Spleen (tissue), 11 donors: ENCODE measurements at regions not wholly inside any gene's neighbourhood (a gene's known extent, or its start where the extent isn't known, plus 50 kb on each side); places are given as distances from the start of the nearest gene placed in this dataset.

Experiments
- DNase-seq: peaks from one replicate; pipeline ENCODE4 v3.0.0-alpha.2; 2020
- H3K27ac ChIP-seq, 8 donors: fragments of 200-600 bp; sonication (generic) in 7 of 8; 1 replicate in 4 of 8; 2 replicates in 4 of 8; pipeline versions ENCODE4 v1.5.0 to v1.8.0; 2016 to 2021; ENCODE audit warnings: inconsistent platforms in 4 of 8, mild to moderate bottlenecking in 4 of 8, moderate library complexity in 1 of 8
- H3K27me3 ChIP-seq, 7 donors: fragments of 200-600 bp; sonication (generic) in 6 of 7; replicated peaks in 1 of 7; 1 replicate in 4 of 7; 2 replicates in 3 of 7; pipeline versions ENCODE4 v1.5.0 to v1.8.0; 2016 to 2021; ENCODE audit warnings: inconsistent platforms in 3 of 7, mild to moderate bottlenecking in 1 of 7
- H3K36me3 ChIP-seq, 6 donors: fragments of 200-600 bp; sonication (generic) in 5 of 6; 1 replicate in 4 of 6; 2 replicates in 2 of 6; pipeline versions ENCODE4 v1.5.0 to v1.8.0; 2016 to 2021; ENCODE audit warnings: inconsistent platforms in 2 of 6
- H3K4me1 ChIP-seq, 6 donors: fragments of 200-600 bp; sonication (generic) in 5 of 6; 1 replicate in 3 of 6; 2 replicates in 3 of 6; pipeline versions ENCODE4 v1.5.0 to v1.8.0; 2016 to 2021; ENCODE audit warnings: inconsistent platforms in 3 of 6
- H3K4me3 ChIP-seq, 8 donors: fragments of 200-600 bp; sonication (generic) in 7 of 8; 1 replicate in 4 of 8; 2 replicates in 4 of 8; pipeline versions ENCODE4 v1.5.0 to v1.8.0; 2016 to 2021; ENCODE audit warnings: inconsistent platforms in 4 of 8, mild to moderate bottlenecking in 4 of 8, moderate library complexity in 2 of 8
- H3K9me3 ChIP-seq, 8 donors: fragments of 200-600 bp; sonication (generic) in 7 of 8; 1 replicate in 4 of 8; 2 replicates in 4 of 8; pipeline versions ENCODE4 v1.5.0 to v1.8.0; 2016 to 2021; ENCODE audit warnings: inconsistent platforms in 4 of 8
- CTCF ChIP-seq, 11 experiments: fragments of 200-600 bp in 7 of 11; fragments of 450-650 bp in 4 of 11; sonication (generic) in 4 of 11; IDR thresholded peaks in 8 of 11; conservative IDR thresholded peaks in 3 of 11; 1 replicate in 7 of 11; 2 replicates in 4 of 11; pipeline versions ENCODE4 v1.4.0 to v1.8.0; 2016 to 2021; ENCODE audit warnings: antibody characterized with exemption in 11 of 11, inconsistent platforms in 4 of 11, mild to moderate bottlenecking in 1 of 11
- POLR2A ChIP-seq, 3 donors: fragments of 450-650 bp; IDR thresholded peaks; one replicate each; pipeline ENCODE4 v1.5.1; 2017; ENCODE audit warnings: antibody characterized with exemption in 3 of 3, mild to moderate bottlenecking in 1 of 3
- POLR2AphosphoS5 ChIP-seq, 3 donors: sonication (generic); formaldehyde crosslinking; IDR thresholded peaks; one replicate each; pipeline ENCODE4 v1.5.1; 2017; ENCODE audit warnings: antibody characterized with exemption in 3 of 3
- WGBS, 5 donors: extraction: QIAGEN DNeasy Blood & Tissue Kit in 3 of 5; methylation state at CpG; one replicate each; pipeline versions ENCODE4 v1.1.5 to v1.1.7; 2013 to 2018; 5-methylcytosine and 5-hydroxymethylcytosine counted together
- intact Hi-C: fragments of 100-400 bp; cut with DNase I; formaldehyde crosslinking; loops from one replicate; pipeline ENCODE4 v1.15.0; 2023; ENCODE audit warnings: low total_unique reads
- donor health status: healthy with polysubstance abuse.
- donor health status: DM: no; HTN: no; CAD: no; lungs with moderate emphysema.
- donor health status: DM: no; HTN: no; CAD: no.
- donor health status: Bipolar disorder and iron deficiency.
- donor health status: healthy.
- donor health status: DM: no; HTN: no; CAD: no.
- donor health status: DM: yes; HTN: yes; CAD: no.

DNA sequence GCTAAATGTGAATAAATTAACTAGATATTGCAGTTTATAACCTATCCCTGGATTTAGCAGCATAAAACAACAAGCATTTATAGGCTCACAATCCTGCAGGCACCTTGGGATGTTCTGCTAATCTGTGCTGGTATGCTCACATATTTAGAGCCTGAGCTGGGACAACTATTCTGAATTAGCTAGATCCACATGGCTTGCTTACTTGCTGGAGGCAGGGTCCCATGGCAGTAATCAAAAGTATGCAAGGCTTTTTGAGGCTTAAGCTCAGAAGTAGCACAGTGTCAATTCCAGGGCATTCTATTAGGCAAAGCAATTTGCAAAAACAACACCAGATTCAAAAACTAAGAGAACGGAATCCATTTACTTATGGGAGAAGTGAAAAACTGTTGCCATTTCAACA, 745.0 kb upstream of the ACO1 start:
- H3K9me3 ChIP-seq = no peaks in the 10 kb centered on the region
- intact Hi-C loops = no loop called here
- H3K4me1 ChIP-seq = no peaks in the 10 kb centered on the region
- H3K36me3 ChIP-seq = no peaks in the 10 kb centered on the region
- WGBS, 5 donors = 88 to 93% (median 92%) methylated on average over 1 of the region's 1 CpG
- no peak for DNase-seq
- no peak overlapping the region for H3K4me3 ChIP-seq
- no peak for TF ChIP-seq CTCF (IDR thresholded peaks at IDR 0.05 in 8 of 11, conservative IDR thresholded peaks at IDR 0.05 in 3 of 11)
- no peak for TF ChIP-seq POLR2A (IDR thresholded peaks at IDR 0.05)
- TF ChIP-seq POLR2AphosphoS5 (IDR thresholded peaks at IDR 0.05) = no peak
- no peaks in the 10 kb centered on the region for H3K27me3 ChIP-seq
- no peak overlapping the region for H3K27ac ChIP-seq

DNA sequence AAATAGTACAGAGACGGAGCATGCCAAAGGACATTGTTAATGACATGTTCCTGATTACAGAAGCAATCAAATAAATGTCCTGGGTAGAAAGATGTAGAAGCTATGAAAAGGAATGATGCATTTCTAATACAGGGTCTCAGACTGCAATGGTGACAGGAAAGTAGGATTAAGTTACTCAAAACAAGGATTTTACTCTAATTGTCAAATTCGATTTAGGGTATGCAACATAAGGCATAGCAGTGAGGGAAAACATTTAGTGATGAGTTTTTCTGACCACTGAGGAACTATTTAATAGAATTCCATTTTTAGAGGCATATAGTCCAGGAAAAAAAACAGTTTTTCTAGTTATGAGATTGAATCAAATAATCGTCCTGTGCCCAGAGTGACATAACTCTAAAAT, 715.1 kb upstream of the ACO1 start:
- intact Hi-C loops = no loop called here

DNA sequence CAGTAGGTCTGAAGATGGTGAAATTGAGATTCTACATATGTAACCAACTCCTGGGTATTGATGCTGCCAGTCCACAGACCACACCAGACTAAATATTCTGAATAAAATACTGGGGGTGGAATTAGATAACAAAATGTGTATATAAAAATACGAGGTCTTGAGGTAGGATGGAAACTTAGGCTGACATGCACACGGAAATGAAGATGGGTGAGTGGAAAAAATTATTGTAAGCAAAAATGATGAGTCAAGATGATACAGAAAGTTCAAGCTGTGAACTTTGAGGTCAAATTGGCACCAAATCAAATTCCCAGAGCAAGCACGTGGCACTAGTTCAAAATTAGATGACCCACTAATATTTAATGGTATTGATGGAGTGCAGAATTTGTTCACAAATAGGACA, 713.4 kb upstream of the ACO1 start:
- TF ChIP-seq POLR2A (IDR thresholded peaks at IDR 0.05) (no peak), POLR2AphosphoS5 (IDR thresholded peaks at IDR 0.05) (no peak), CTCF (IDR thresholded peaks at IDR 0.05 in 8 of 11, conservative IDR thresholded peaks at IDR 0.05 in 3 of 11) (no peak)
- Histone ChIP-seq H3K4me3 (no peak overlapping the region), H3K9me3 (no peaks in the 10 kb centered on the region), H3K36me3 (no peaks in the 10 kb centered on the region), H3K27ac (no peak overlapping the region), H3K27me3 (no peaks in the 10 kb centered on the region), H3K4me1 (no peaks in the 10 kb centered on the region)
- WGBS, 5 donors = 51 to 73% (median 66%) methylated on average over 3 of the region's 3 CpGs
- intact Hi-C loops = no loop called here
- DNase-seq = no peak

More for the DNA sequence above, 715.1 kb upstream of the ACO1 start:
- no peaks in the 10 kb centered on the region for H3K27me3 ChIP-seq
- H3K36me3 ChIP-seq = no peaks in the 10 kb centered on the region
- H3K4me1 ChIP-seq = no peaks in the 10 kb centered on the region
- DNase-seq = no peak
- WGBS, 5 donors = 52 to 78% (median 71%) methylated on average over 3 of the region's 3 CpGs
- TF ChIP-seq POLR2A (IDR thresholded peaks at IDR 0.05) = no peak
- no peak for TF ChIP-seq CTCF (IDR thresholded peaks at IDR 0.05 in 8 of 11, conservative IDR thresholded peaks at IDR 0.05 in 3 of 11)
- no peak for TF ChIP-seq POLR2AphosphoS5 (IDR thresholded peaks at IDR 0.05)
- no peaks in the 10 kb centered on the region for H3K9me3 ChIP-seq
- no peak overlapping the region for H3K4me3 ChIP-seq
- H3K27ac ChIP-seq = no peak overlapping the region

- WGBS, 5 donors = 84 to 95% (median 90%) methylated on average over 1 of the region's 1 CpG
- no peak overlapping the region for H3K27ac ChIP-seq
- H3K27me3 ChIP-seq = no peaks in the 10 kb centered on the region
- no peaks in the 10 kb centered on the region for H3K4me1 ChIP-seq
- no peaks in the 10 kb centered on the region for H3K36me3 ChIP-seq
- DNase-seq = no peak
- no peaks in the 10 kb centered on the region for H3K9me3 ChIP-seq
- H3K4me3 ChIP-seq = no peak overlapping the region
- TF ChIP-seq POLR2AphosphoS5 (IDR thresholded peaks at IDR 0.05) = no peak
- TF ChIP-seq CTCF (IDR thresholded peaks at IDR 0.05 in 8 of 11, conservative IDR thresholded peaks at IDR 0.05 in 3 of 11) = no peak
- no peak for TF ChIP-seq POLR2A (IDR thresholded peaks at IDR 0.05)
- intact Hi-C loops = no loop called here
Observed at GRCh38 chr9:31674264-31674663, 710.2 kb upstream of the ACO1 start.
